GM23338 (cell line): ENCODE measurements at regions not wholly inside any gene's neighbourhood (a gene's known extent, or its start where the extent isn't known, plus 50 kb on each side); places are given as distances from the start of the nearest gene placed in this dataset.

ENCODE experiments used
- ATAC-seq: fragments of 200-7000 bp; cut with Tn5 transposase; 3 replicates; pipeline ENCODE4 v1.9.1; 2020
- DNase-seq: peaks from one replicate; pipeline ENCODE4 v3.0.0-alpha.2; 2015; ENCODE audit warnings: low spot score
- H2AFZ ChIP-seq: fragments of 200-600 bp; sonication (generic); 2 replicates; pipeline ENCODE4 v1.8.0; 2016; ENCODE audit warnings: antibody characterized with exemption, mild to moderate bottlenecking, moderate library complexity
- H3F3A ChIP-seq: fragments of 200-600 bp; sonication (generic); replicated peaks from 2 replicates; pipeline ENCODE4 v1.8.0; 2017; ENCODE audit warnings: antibody characterized with exemption, mixed run types, low read depth
- H3K27ac ChIP-seq: fragments of 200-600 bp; sonication (generic); 2 replicates; pipeline ENCODE4 v1.6.1; 2016; ENCODE audit warnings: low read depth
- H3K27me3 ChIP-seq: fragments of 200-600 bp; sonication (generic); 2 replicates; pipeline ENCODE4 v1.8.0; 2016; ENCODE audit warnings: mild to moderate bottlenecking, mixed run types, moderate library complexity; ENCODE audit not compliant: insufficient read depth
- H3K36me3 ChIP-seq: fragments of 200-600 bp; sonication (generic); 2 replicates; pipeline ENCODE4 v1.8.0; 2016; ENCODE audit warnings: mild to moderate bottlenecking; ENCODE audit not compliant: insufficient read depth
- H3K4me1 ChIP-seq: fragments of 200-600 bp; sonication (generic); 2 replicates; pipeline ENCODE4 v1.8.0; 2016; ENCODE audit warnings: mild to moderate bottlenecking, moderate library complexity; ENCODE audit not compliant: insufficient read depth
- H3K4me2 ChIP-seq: fragments of 200-600 bp; sonication (generic); 2 replicates; pipeline ENCODE4 v1.7.1; 2017; ENCODE audit warnings: mixed run types
- H3K4me3 ChIP-seq: fragments of 200-600 bp; sonication (generic); 2 replicates; pipeline ENCODE4 v1.6.1; 2016; ENCODE audit warnings: mixed run types
- H3K79me2 ChIP-seq: fragments of 200-600 bp; sonication (generic); replicated peaks from 2 replicates; pipeline ENCODE4 v1.8.0; 2017; ENCODE audit warnings: mild to moderate bottlenecking; ENCODE audit not compliant: insufficient read depth
- H3K9me2 ChIP-seq: fragments of 200-600 bp; sonication (generic); 2 replicates; pipeline ENCODE4 v1.8.0; 2017; ENCODE audit not compliant: insufficient read depth
- H4K20me1 ChIP-seq: fragments of 200-600 bp; sonication (generic); replicated peaks from 2 replicates; pipeline ENCODE4 v1.8.0; 2017; ENCODE audit warnings: mild to moderate bottlenecking; ENCODE audit not compliant: insufficient read depth
- H3K27ac Mint-ChIP-seq: 2 replicates; pipeline ENCODE4 v1.8.0; 2020; ENCODE audit warnings: inconsistent platforms, mild to moderate bottlenecking, moderate library complexity, mixed read lengths
- H3K27me3 Mint-ChIP-seq: 3 replicates; pipeline ENCODE4 v1.8.0; 2022; ENCODE audit warnings: low read depth, mild to moderate bottlenecking, moderate library complexity, mixed read lengths, inconsistent platforms; ENCODE audit not compliant: insufficient read depth, poor library complexity
- H3K36me3 Mint-ChIP-seq: 3 replicates; pipeline ENCODE4 v1.8.0; 2021; ENCODE audit warnings: low read depth, mild to moderate bottlenecking, inconsistent platforms, moderate library complexity, mixed read lengths
- H3K4me1 Mint-ChIP-seq: 3 replicates; pipeline ENCODE4 v1.8.0; 2020; ENCODE audit warnings: mild to moderate bottlenecking, inconsistent platforms, mixed read lengths
- H3K4me3 Mint-ChIP-seq: 3 replicates; pipeline ENCODE4 v1.8.0; 2021; ENCODE audit warnings: moderate library complexity, mild to moderate bottlenecking, inconsistent platforms, mixed read lengths
- H3K9me3 Mint-ChIP-seq: 3 replicates; pipeline ENCODE4 v1.8.0; 2020; ENCODE audit warnings: moderate library complexity, mild to moderate bottlenecking, inconsistent platforms, mixed read lengths
- CREB1 ChIP-seq: fragments of 250-450 bp; sonication (Bioruptor Pico); IDR thresholded peaks from 2 replicates; pipeline ENCODE4 v1.5.0; 2020; ENCODE audit warnings: low read depth, mild to moderate bottlenecking, moderate library complexity
- CTCF ChIP-seq, 2 experiments: fragments of 200-600 bp in 1 of 2; sonication (generic) in 1 of 2; conservative IDR thresholded peaks; 2 replicates each; pipeline versions ENCODE4 v1.5.1 to v1.6.1; 2016 to 2017; ENCODE audit warnings: antibody characterized with exemption in 2 of 2, low read depth in 2 of 2, mild to moderate bottlenecking in 2 of 2, moderate library complexity in 1 of 2
- EZH2phosphoT487 ChIP-seq: fragments of 200-600 bp; sonication (generic); IDR thresholded peaks from one replicate; pipeline ENCODE4 v1.8.1; 2018; ENCODE audit warnings: antibody characterized with exemption; ENCODE audit not compliant: unreplicated experiment
- JUNB ChIP-seq: IDR thresholded peaks from one replicate; pipeline ENCODE4 v1.6.1; 2016; ENCODE audit warnings: antibody characterized with exemption; ENCODE audit not compliant: unreplicated experiment
- NANOG ChIP-seq: IDR thresholded peaks from 2 replicates; pipeline ENCODE4 v1.6.1; 2016; ENCODE audit warnings: antibody characterized with exemption, borderline replicate concordance
- POLR2AphosphoS5 ChIP-seq: IDR thresholded peaks from 2 replicates; pipeline ENCODE4 v1.6.1; 2016; ENCODE audit warnings: antibody characterized with exemption, low read depth
- STAT1 ChIP-seq: IDR thresholded peaks from one replicate; pipeline ENCODE4 v1.6.1; 2016; ENCODE audit warnings: antibody characterized with exemption; ENCODE audit not compliant: unreplicated experiment
- ZNF114 ChIP-seq: fragments of 250-450 bp; sonication (Bioruptor Pico); IDR thresholded peaks from 2 replicates; pipeline ENCODE4 v1.5.0; 2020; ENCODE audit warnings: mild to moderate bottlenecking, moderate library complexity
- ZNF331 ChIP-seq: fragments of 250-450 bp; sonication (Bioruptor Pico); IDR thresholded peaks from 2 replicates; pipeline ENCODE4 v1.5.0; 2020; ENCODE audit warnings: low read depth, mild to moderate bottlenecking, moderate library complexity

GRCh38 chr16:86866986-86867722 lies 288.8 kb downstream of the FOXL1 start (continued):
- TF ChIP-seq EZH2phosphoT487 (no peak), ZNF331 (no peak), STAT1 (no peak), NANOG (no peak), CREB1 (CRISPR knock-in tag) (no peak), POLR2AphosphoS5 (no peak), JUNB (no peak), ZNF114 (CRISPR knock-in tag) (no peak)

- H3K27ac ChIP-seq: no peak overlapping the region
- no peak overlapping the region for H3K27ac Mint-ChIP-seq
These were observed 289.7 kb downstream of the FOXL1 start for GRCh38 chr16:86868070-86868469.

More at GRCh38 chr16:86868070-86868469, 289.7 kb downstream of the FOXL1 start:
- no peaks in the 10 kb centered on the region for H3K27me3 ChIP-seq
- no peaks in the 10 kb centered on the region for H4K20me1 ChIP-seq
- no peaks in the 10 kb centered on the region for H3K36me3 ChIP-seq
- Mint-ChIP-seq H3K36me3 (no peaks in the 10 kb centered on the region; the same call in 2 of the 3 replicates), H3K27me3 (peaks cover 7% of the 10 kb centered on the region), H3K9me3 (peaks cover 6% of the 10 kb centered on the region; the same call in 2 of the 3 replicates), H3K4me1 (peaks cover 3% of the 10 kb centered on the region; the same call in 1 of the 3 replicates), H3K4me3 (no peak overlapping the region)
- TF ChIP-seq ZNF114 (CRISPR knock-in tag): no peak
- TF ChIP-seq STAT1: no peak
- TF ChIP-seq NANOG: no peak
- no peak for TF ChIP-seq CTCF (conservative IDR thresholded peaks at IDR 0.05; ENCODE audit: low read depth in 2 of 2)
- no peaks in the 10 kb centered on the region for H3K9me2 ChIP-seq
- H2AFZ ChIP-seq: peak overlapping the region; percentile 72; the same call in 1 of the 2 replicates
- ATAC-seq (no peak), DNase-seq (no peak)
- H3F3A ChIP-seq: no peaks in the 10 kb centered on the region
- no peaks in the 10 kb centered on the region for H3K4me1 ChIP-seq
- no peak overlapping the region for H3K4me3 ChIP-seq
- H3K4me2 ChIP-seq: no peak overlapping the region
- no peaks in the 10 kb centered on the region for H3K79me2 ChIP-seq
